SH-SY5Y (cell line): ENCODE measurements at regions not wholly inside any gene's neighbourhood (a gene's known extent, or its start where the extent isn't known, plus 50 kb on each side); places are given as distances from the start of the nearest gene placed in this dataset.

Experiments used
- GATA2 ChIP-seq: IDR thresholded peaks from 2 replicates; pipeline ENCODE4 v1.6.1; 2011; ENCODE audit warnings: mild to moderate bottlenecking, low read depth, low read length
- GATA3 ChIP-seq: IDR thresholded peaks from 2 replicates; pipeline ENCODE4 v1.6.1; 2011; ENCODE audit warnings: low read depth, mild to moderate bottlenecking, low read length, moderate library complexity

DNA sequence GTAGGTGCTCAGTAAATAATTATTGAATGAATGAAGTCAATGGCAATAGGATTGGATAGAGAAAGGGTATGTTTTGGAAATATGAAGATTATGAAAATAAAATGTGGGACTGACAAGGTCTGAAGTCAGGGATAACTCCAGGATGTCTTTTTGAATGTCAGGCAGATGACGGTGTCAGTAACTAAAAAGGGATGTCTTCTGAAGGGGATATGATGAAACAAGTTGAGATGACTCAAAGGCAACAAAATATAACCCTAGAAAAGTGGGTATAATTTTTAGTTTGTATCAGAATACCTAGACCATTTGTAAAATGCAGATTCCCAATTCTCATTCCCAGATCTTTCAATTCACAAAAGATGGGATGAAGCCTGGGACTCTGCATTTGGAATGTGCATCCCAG, 257.3 kb upstream of the SGK1 start:
- TF ChIP-seq GATA3 (no peak), GATA2 (no peak)
